Right hindlimb (tissue), 1 donor: ENCODE measurements at regions not wholly inside any gene's neighbourhood (a gene's known extent, or its start where the extent isn't known, plus 50 kb on each side); places are given as distances from the start of the nearest gene placed in this dataset.

Experiments
- DNase-seq: peaks from one replicate; pipeline ENCODE4 v3.0.0-alpha.2; 2018

DNA sequence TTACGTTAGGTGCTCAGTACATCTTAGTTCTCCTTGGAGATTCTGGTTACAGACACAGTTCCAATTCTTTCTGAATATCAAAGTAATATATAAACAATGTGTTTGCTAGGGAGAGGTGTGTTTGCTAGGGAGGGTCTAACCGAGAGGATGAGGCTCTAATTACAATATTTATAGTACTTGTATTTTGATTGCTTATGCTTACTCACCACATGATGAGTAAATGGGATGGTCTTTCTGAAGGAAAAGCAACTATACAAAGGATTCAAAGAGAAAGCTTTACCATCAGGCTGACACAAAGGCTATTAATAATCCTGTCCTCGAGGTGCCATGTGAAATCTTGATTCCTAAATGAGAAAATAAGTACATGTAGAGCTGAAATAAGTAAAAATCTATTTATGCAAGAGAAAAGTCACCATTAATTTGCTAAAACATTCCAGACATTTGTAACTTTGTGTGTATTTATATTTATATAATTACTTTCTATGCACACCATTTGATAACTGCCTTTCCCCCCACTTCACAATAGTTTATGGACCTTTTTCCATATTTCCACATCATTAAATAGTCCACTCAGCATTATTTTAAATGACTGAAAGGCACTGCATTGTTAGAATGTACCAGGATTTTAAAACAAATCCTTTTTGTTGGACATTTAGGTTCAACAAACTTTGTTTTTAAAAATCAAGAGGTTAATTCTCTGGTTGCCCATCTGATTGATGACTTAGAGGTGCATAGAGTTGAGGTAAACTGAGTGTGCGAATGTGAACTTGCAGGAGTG, 94.5 kb upstream of the FN1 start:
- no peak for DNase-seq

DNA sequence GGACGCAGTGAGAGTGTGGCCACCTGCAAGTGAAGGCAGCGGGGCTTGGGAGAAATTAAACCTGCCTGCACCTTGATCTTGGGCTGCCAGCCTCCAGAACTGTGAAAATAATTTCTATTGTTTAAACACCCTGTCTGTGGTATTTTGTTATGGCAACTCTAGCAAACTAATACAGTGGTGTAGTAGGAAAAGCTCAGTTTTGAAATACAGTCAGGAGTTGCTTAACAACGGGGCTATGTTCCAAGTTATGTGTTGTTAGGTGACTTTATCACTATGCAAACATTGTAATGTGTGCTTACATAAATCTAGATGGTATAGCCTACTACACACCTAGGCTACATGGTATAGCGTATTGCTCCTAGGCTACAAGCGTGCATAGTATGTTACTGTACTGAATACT, 93.4 kb upstream of the FN1 start:
- DNase-seq, result no peak

DNA sequence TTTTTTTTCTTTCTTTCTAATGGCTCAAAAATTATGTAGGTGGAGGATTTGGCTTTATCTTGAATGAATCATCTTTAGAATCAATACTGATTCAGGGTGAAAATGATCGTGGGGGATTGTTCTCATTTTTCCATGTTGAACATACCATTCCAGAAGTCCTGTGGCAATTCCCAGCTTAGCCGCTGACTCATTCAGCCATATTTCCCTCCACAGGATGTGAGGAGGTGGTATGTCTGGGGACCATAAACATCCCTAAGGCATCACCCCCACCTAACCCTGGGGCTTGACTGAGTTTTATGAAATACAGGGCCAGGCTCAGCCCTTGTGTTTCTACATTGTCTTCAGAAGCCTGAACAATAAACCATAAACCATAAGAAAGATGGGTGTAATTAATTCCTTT, 92.7 kb upstream of the FN1 start:
- no peak for DNase-seq

DNA sequence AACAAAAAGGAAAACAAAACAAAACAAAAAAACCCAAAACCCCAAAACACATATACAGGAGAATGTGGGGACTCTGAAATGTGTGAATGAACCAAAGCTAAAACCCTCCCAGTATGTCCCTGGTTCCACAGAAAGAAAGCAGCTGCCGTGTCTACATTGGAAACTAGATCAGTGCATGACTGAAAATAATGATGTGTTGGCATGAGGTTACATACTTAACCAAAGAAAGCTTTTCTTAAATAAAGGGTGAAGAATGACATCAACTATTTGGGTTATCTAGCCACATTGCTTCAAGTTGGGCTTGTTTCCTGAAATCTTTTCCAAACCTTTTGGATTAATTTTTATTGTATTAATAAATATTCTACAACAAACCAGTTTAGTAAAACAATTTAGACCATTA, 91.9 kb upstream of the FN1 start:
- no peak for DNase-seq

DNA sequence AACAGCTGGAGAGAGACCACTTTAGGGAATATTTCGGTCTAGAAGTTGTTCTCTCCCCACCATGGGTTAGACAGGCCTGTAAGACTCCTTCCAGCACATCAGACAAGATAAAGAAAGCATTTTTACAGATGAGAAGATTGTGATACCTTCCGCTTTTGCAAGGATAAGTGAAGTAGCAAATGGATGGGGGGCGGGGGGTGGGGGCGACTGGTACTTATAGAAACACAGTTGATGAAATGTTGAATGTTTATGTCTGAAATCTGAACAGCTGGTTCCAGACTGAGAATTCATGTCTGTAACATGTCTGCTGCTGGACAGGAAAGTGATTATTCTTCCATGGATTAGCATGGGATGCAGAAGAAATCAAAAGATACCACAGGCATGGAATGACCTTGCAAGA, 90.5 kb upstream of the FN1 start:
- no peak for DNase-seq

DNA sequence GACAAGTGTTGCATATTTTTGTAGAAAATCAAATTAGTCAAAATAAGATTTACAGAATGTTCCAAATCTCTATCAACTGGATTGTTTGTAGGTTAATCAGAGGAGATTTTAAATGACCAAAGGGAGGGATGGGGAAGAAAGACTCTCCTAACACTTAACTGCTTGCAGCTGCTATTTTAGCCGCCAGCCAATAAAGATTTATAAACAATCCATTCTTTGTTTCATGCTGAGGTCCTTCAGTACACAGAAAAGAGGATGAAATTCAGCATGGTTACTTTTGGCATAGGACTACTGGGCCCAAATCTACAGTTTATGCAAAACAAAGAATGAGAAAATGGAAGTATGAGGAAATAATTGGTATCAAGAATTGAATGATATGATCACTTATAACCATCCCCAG, 86.4 kb upstream of the FN1 start:
- no peak for DNase-seq

DNA sequence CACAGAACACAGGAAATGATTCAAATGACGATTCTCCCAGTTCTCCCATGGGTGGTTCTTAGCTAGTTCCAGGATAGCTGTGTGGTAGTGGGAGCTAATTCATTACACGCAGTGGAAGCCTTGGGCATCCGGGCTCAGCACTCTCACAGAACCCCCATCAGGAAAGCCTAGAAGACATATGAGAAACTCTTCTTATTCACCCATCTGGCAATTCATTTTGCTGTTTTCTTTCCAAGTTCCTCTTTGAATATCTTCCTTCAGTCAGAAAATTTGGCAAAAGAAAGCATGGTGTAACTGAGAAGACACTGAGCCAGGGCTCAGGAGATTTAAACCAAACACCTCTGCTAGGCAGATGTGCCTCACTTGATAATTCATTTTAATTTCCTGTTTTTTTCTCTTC, 85.2 kb upstream of the FN1 start:
- DNase-seq, result peak; percentile 35

DNA sequence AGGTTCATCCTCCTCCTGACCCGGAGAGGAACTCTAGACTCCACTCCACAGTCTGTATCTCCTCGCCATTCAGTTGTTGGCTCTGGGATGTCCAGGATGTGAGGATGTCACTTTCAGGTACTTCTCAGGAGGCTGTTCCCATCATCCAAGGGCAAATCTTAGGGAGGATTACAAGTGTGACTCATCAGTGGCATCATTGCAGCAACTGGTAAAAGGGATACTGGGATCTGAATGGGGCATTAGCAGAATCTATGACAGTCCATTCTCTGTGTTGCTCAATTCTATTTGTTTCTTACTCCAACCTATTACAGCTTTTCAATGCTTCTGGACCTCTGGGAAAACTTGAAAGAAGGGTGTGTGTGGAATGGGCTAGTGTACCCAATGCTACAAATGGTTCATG, 81.5 kb upstream of the FN1 start:
- DNase-seq, result no peak

DNA sequence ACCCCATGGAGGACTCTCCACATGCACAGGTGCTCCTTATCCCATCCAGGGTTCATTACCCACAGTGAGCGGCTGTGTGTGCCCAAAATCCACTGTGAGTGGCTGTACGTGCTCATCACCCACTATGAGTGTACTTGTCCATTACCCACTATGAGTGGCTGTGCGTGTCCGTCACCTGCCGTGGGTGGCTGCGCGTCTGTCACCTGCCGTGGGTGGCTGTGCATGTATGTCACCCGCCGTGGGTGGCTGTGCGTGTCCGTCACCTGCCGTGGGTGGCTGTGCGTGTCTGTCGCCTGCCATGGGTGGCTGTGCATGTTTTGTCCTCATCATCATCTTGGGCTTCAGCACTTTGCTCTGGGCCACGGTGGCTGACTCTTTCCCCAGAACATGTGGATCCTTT, 78.6 kb upstream of the FN1 start:
- DNase-seq, result no peak

DNA sequence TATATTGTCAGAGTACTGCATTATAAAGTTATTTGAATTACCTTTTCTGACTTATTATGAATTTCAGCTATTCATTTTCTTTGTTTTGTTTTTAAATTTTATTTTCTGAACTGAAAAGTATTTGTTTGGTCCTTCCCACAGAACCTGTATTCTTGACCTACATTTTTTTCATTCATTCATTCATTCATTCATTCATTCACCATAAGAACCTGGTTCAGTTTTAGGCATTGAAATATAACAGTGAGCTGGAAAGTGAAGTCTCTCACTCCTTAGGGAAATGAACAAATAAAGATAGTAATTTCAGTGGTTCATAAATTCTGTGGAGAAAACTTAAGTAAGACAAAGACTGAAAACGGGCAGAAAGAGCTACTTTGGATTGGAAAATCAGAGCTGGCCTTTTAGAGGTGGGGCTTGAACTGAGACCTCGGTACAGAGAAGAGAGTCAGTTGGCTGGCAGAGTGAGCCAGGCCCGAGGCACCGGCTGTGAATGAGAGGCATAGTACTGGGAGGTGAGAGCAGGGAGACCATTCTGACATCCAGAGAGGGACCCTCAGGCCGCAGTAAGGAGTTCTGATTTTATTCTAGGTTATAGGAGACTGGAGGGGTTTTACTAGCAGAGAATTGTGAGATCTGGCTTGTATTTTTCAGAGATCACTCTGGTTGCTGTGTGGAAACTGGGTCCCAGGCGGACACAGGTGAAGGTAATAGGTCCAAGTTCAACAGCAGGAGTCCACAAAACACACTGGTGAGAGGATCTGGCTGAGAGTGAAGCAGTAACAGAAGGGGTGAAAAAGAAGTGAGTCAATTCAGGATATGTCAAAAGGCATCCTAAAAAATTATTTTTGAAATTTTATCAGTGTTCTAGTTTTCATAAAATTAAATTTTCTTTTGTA, 75.8 kb upstream of the FN1 start:
- no peak for DNase-seq

DNA sequence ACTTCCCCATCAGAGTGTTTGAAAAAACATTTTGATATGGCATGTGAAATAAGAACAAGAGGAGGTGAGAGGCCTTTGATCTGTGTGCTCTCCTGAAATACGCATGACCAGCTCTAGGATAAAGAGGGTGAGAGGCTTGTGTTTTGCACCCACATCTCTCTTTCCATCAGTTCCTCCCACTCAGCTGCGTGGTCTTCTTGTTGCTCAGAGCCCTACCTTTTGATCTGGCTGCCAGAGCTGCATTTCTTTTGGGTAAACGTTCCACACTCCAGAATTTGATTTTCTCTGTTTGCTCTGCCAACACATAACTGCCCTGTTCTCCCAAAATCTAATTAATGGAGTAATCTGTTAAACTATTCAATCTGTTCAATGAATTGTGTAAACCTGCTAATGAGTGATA, 72.0 kb upstream of the FN1 start:
- DNase-seq, result no peak

DNA sequence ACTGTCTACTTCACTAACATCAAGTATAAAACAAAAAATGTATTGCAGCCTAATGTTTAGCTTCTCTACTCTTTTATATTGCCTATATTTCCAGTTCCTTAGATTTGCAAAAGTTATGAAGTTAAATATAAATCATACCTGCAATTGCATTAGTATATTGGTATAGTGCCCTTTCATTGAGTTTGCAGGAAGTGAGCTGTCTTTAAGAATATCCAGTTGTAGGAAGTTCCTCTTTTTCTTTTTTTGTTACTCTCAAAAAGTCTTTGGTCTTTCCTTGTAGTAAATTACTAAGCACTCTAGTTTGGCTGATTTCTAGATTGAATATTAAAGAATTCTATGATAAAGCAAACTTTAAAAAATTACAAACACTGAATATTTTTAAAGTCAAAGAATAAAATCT, 71.3 kb upstream of the FN1 start:
- no peak for DNase-seq

DNA sequence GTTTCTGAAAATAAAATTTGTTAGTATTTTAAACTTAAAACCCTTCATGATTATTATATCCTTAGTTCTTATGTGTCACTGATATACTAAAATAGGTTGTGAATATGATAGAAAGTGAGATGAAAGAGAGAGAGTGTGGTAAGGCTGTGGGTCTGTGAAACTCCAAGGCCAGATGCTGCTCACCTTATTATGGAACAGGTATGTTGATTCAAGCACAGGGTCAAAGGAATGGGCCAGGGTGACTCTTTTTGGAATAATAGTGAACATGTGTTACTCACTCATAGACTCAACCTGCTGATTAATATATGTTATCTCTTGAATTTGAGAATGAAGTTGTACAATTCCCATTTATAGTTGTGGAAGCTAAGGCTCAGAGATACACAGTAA, 70.7 kb upstream of the FN1 start:
- DNase-seq, result no peak

DNA sequence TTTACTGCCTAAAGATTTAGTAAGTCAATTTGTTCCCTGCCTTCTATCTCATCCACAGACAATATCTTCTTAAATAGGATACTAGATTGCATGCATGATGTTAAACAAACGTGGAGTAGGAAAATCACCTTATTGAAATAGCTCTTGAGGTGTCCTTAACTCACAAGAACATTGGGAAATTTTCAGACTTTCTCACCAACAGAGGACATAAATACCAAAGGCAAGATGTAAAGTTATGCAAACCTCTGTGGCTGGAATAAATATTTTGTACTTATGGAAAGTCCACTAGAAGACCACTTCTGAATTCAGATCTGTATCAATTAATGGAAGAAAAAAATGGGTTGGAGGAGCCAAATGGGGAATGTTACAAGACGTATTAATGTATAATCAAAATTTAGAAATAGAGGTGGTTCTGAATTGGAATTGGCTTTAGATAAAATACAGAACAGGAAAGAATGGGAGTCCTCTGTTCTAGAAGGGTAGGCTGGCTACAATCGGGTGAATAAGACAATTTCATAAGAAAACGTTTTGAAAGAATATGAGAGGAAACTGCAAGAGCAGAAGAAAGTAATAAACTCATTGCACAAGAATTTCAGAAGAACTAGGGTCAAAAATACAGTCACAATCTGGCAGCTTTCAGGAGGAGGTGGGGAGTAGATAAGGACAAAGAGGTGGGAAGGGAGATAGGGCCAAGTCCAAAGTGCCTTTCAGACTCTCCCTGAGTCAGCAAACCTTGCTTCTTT, 69.3 kb upstream of the FN1 start:
- DNase-seq, result no peak

DNA sequence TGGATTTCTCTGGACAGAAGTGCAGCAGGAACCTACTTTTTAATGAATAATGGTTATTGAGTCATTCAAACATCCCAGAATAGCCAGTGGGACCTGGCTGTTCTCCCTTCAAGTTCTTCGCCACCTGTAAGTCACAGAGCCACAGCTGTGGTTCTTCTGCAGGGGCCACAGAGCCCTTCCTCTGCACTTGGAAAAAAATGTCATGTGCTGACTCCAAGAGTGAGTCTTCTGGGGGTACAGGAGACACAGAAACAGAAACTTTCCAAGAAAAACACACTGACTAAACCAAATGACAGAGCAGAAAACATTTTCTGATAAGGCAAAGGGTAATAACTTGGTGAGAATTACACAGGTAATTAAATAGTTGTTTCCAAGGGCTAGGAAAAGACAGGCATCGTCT, 68.7 kb upstream of the FN1 start:
- no peak for DNase-seq

DNA sequence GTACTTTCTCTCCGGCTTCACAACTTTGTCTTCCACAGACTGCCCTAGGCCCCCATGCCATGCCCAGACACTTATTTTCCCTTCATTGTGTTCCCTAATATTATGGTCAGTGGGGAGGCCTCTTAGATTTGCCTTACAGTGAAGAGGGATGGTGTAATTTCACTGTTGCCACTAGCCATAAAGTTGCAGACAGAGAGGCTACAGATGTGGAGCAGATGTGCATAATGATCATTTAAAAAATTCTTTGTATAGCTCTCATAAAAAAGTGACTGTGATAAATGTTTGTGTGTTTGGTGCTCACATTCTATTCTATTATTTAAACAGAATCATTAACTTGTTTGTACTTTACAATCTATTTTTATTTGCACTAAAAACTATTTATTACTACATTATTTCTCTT, 67.5 kb upstream of the FN1 start:
- no peak for DNase-seq

DNA sequence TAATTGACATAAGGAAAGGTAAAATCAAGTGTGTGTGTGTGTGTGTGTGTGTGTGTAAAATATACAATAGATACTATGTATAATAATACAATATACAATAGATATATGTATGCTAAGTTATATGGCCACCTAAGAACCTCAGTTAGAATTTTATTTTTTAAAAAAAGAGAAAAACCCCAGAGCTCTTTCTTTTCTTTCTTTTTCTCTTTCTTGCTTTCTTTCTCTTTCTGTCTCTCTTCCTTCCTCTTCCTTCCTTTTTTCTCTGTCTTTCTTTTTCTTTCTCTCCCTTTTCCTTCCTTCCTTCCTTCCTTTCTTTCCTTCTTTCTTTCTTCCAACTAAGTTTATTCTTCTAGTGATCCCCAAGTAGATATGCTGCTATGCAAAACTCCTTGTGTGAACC, 64.6 kb upstream of the FN1 start:
- no peak for DNase-seq

DNA sequence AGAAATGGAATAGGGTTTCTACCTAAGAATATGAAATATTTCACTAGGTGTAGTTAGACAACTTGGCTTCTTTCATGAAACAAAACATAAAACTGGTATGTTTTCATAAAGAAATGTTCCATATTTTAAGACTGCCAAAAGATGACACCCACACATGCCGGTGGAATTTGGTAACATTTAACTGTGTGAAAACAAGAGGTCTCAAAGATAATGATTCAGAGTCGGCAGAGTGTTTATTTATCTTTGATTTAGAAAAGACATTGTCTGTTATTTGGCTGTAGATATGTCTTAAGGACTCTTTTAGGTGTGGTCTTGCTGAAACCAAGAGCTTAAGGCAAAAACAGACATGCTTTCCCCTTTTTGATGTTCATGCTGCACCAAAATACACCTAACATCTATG, 63.5 kb upstream of the FN1 start:
- no peak for DNase-seq

DNA sequence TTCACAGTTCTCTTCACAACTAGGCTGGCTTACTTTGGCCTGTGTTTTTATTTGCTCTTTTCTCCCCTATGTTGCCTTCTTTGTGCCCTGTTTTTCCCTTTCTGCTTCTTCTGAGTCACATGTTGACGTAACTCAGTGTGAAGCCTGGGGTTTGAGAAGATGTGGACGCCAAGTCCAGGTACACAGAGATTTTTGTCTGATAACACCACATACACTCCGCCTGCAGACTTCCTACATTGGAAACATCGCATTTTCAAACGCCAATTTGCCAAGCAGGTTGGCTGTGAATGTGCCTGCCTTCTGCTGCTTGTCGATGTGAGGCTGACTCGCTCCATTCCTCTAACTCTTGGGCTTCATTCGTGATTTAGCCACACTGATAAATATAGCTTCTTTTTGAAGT, 62.6 kb upstream of the FN1 start:
- DNase-seq, result no peak

DNA sequence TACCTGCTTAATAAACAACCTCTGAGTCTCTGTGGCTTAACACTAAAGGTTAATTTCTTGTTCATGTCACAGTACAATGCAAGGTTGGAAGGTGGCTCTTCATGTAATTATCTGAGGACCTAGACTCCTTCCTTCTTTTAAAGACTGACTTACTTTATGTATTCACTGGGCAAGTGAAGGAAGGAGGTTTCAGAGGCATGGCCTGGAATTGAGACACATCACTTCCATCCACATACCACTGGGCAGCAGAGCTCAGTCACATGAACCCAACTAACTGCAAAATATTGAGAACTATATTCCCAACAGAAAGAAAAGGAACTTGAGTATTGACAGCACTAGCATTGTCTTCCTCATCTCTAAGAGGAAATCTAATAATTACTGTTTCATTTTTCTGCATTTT, 57.5 kb upstream of the FN1 start:
- no peak for DNase-seq

DNA sequence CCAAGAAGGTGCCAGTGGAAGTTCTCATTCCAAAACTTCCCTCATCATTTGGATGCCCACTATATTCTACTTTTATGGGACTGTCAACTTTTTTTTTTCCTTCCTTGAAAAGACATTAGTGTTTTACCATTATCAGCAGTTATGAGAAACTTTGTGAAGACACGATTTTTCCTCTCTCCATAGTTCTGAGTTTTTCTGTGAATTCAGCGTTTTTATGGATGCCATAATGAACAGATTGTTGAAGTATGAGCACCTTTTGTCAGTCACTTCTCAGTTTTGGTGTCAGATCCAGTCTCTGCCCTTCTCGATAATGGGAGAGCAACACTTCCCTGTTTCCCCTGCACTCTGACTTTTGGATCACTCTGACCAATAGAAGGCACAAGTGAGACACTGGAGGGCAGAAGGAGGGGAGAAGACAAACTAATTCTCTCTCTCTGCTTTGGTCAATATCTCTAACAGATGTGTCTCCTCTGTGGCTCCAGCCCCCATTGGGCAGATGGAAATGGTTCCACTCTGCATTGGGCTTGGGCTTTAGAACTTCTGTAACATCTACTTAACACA, 53.5 kb upstream of the FN1 start:
- DNase-seq, result no peak

DNA sequence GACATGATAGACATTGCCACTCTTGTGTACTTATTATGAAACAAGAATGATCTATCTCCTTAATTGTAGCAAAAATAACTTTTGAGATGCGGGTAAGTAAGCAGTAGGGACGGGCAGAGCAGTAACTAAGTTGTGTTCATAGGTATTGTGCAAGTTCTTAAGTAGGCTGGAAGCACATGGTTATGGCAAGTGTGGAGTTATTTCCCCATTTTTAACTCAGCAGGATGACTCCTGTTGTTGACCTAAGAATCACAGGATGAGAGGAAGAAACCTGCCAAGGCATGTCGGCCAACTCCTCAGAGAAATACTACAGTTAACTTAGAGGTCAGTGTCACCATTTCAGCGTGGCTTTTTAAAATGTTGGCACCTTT, 51.1 kb upstream of the FN1 start:
- no peak for DNase-seq

DNA sequence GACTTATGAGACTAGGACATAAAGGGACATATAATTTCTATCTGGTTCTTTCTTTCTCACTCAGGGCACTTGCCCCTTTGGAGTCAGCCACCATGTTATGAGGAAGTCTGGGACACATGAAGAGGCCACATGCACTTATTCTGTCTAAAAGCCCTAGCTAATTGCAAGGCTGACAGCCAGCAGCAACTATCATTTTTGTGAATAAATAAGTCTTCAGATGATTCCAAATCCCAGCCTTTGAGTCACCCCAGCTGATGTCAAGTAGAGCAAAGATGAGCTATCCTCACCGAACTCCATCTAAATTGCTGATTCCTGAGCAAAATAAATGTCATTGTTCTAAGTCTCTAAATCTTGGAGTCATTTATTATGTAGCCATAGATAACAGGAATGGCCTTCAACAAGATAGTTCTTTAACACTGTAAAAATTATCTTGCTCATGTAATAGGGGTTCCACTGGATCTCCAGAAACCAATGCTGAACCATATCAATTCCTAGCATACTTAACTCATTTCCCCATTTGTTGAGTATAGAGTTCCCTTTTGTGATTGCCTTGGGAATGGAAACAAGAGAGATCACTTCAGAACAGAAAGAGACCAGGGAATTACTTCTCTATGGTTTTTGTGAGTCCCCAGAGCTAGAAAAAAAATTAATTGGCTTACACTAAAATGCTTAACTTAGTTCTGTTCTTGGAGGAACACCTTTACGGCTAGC, 50.6 kb upstream of the FN1 start:
- no peak for DNase-seq
